GM12865 (cell line): ENCODE measurements at regions not wholly inside any gene's neighbourhood (a gene's known extent, or its start where the extent isn't known, plus 50 kb on each side); places are given as distances from the start of the nearest gene placed in this dataset.

Experiments used
- DNase-seq: peaks from one replicate; pipeline ENCODE4 v3.0.0; 2010; ENCODE audit warnings: low read depth
- H3K4me3 ChIP-seq: 2 replicates; pipeline ENCODE4 v1.5.1; 2011; ENCODE audit warnings: mild to moderate bottlenecking, low read depth, low read length, control low read depth
- CTCF ChIP-seq: IDR thresholded peaks from 2 replicates; pipeline ENCODE4 v1.5.1; 2011; ENCODE audit warnings: low read length, control low read depth, low read depth, inconsistent platforms; ENCODE audit not compliant: insufficient read depth; ENCODE audit errors: missing control alignments

GRCh38 chr18:40407909-40408308, 1547.1 kb upstream of the PIK3C3 start:
- H3K4me3 ChIP-seq = no peak overlapping the region
- DNase-seq = no peak
- no peak for TF ChIP-seq CTCF

- H3K4me3 ChIP-seq = no peak overlapping the region
- TF ChIP-seq CTCF = no peak
- DNase-seq = no peak
Observed at GRCh38 chr18:40404284-40404683, 1550.8 kb upstream of the PIK3C3 start.

- no peak for DNase-seq
- H3K4me3 ChIP-seq = no peak overlapping the region
- TF ChIP-seq CTCF = no peak
Observed at GRCh38 chr18:40402052-40402451, 1553.0 kb upstream of the PIK3C3 start.

- TF ChIP-seq CTCF = no peak
- no peak overlapping the region for H3K4me3 ChIP-seq
- no peak for DNase-seq
Observed at GRCh38 chr18:40388121-40388520, 1566.9 kb upstream of the PIK3C3 start.

GRCh38 chr18:40387130-40387787, 1567.8 kb upstream of the PIK3C3 start:
- H3K4me3 ChIP-seq = no peak overlapping the region
- no peak for DNase-seq
- TF ChIP-seq CTCF = no peak

GRCh38 chr18:40382197-40382596, 1572.8 kb upstream of the PIK3C3 start:
- H3K4me3 ChIP-seq = no peak overlapping the region
- no peak for DNase-seq
- TF ChIP-seq CTCF = no peak
